GM15510 (cell line): ENCODE measurements at regions not wholly inside any gene's neighbourhood (a gene's known extent, or its start where the extent isn't known, plus 50 kb on each side); places are given as distances from the start of the nearest gene placed in this dataset.

Experiments used
- POLR2A ChIP-seq: IDR thresholded peaks from 3 replicates; pipeline ENCODE4 v1.6.1; 2011; ENCODE audit warnings: borderline replicate concordance; ENCODE audit not compliant: insufficient read length; ENCODE audit errors: extremely low read depth

- TF ChIP-seq POLR2A, result no peak
Measured at GRCh38 chr15:77857419-77857818, 220.1 kb downstream of the TBC1D2B start.

- no peak for TF ChIP-seq POLR2A
Measured at GRCh38 chr15:77856705-77857346, 220.7 kb downstream of the TBC1D2B start.

GRCh38 chr15:77855871-77856270 is 221.6 kb downstream of the TBC1D2B start:
- no peak for TF ChIP-seq POLR2A

GRCh38 chr15:77854980-77855379 is 222.3 kb upstream of the LINGO1 start:
- TF ChIP-seq POLR2A, result no peak

DNA sequence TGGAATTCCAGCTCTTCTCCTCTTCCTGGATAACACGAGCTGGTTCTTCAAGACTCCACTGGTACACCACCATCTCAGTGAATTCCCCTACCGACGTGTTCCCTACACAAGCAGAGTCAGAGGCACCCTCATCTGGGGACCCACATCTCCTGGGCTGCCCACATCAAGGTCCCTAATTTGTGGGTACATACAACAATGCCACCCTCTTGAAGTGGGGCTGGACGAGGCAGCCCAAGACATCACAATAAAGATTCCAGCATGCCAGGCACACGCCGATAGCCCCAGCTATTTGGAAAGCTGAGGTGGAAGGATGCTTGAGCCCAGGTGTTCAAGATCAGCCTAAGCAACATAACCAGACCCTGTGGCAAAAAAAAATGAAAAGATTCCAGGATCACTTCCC is 221.2 kb upstream of the LINGO1 start:
- no peak for TF ChIP-seq POLR2A

DNA sequence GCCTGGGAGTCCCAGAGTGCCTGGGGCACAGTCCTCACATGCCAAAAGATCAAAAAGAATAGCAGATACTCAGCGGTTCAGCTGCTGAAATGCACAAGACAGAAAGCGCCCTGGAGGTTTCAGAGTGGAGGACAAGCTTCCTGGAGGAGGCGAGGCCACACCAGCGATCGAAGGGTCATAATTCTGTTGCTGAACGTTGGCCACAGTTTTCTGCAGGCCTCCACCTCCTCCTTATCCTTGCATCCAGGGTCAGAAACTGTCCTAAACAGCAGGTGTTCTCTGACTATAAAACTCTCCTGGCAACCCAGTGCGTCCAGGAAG is 220.3 kb upstream of the LINGO1 start:
- TF ChIP-seq POLR2A, result no peak

- no peak for TF ChIP-seq POLR2A
Measured at GRCh38 chr15:77852241-77853007, 219.7 kb upstream of the LINGO1 start.

DNA sequence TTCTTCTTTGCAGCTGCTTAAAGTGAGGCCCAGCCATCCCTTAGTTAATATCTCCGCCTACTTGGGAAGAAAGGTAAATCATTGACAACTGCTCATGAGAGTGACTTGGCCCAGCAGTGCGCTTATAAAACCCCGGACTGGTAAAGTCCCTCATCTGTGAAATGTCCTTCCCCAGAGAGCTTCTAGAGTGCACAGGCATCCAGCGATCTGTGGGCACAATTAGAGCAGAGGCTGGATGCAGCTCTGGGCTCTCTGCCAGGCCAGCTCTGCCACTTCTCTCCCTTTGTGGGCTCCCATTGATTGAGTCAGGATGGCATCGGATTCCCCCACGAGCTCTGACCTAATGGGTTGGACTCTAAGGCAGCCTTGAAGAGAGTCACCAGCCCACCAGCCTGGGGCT is 219.0 kb upstream of the LINGO1 start:
- TF ChIP-seq POLR2A, result no peak

- TF ChIP-seq POLR2A, result no peak
Measured at GRCh38 chr15:77851086-77851485, 218.4 kb upstream of the LINGO1 start.

DNA sequence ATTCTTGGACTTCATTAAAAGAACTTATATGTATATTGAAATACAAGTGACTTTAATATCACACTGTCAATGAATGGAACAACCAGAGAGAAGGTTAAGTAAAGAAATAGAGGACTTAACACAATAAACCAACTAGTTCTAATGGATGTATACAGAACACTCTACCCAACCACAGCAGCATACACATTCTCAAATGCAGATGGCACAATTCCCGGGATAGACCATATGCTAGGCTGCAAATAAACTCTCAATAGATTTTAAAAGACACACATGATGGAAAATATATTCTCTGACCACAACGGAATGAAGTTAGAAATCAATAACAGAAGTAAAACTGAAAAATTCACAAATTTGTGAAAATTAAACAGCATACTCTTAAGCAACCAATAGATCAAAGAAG is 214.3 kb upstream of the LINGO1 start:
- TF ChIP-seq POLR2A, result no peak

DNA sequence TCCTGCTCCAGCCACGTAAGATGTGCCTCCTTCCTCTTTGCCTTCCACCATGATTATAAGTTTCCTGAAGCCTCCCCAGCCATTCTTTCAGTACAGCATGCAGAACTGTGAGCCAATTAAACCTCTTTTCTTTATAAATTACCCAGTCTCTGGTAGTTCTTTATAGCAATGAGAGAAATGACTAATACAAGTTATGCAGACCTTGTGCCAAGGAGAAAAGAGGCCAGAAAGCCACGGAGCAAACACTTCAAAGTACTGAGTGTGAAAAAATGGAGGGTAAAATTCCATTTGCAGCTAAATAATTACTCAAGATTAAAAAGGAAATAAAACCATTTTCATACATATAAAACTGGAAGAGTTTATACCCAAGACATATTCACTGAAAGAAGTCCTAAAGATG is 213.6 kb upstream of the LINGO1 start:
- no peak for TF ChIP-seq POLR2A

DNA sequence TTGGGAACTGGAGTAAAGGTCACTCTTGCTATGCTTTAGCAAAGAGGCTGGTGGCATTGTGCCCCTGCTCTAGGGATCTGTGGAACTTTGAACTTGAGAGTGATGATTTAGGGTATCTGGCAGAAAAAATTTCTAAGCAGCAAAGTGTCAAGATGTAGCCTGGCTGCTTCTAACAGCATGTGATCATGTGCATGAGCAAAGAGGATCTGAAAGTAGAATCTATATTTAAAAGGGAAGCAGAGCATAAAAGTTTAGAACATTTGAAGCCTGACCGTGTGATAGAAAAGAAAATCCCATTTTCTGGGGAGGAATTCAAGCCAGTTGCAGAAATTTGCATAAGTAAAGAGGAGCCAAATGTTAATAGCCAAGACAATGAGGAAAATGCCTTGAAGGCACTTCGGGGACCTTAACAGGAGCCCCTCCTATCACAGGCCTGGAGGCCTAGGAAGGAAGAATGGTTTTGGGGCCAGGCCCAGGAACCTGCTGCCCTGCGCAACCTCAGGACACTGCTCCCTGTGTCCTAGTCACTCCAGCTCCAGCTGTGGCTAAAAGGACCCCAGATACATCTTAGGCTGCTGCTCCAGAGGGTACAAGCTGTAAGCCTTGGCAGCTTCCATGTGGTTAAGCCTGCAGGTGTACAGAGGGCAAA is 212.2 kb upstream of the LINGO1 start:
- no peak for TF ChIP-seq POLR2A

- no peak for TF ChIP-seq POLR2A
Measured at GRCh38 chr15:77843546-77843945, 210.8 kb upstream of the LINGO1 start.

DNA sequence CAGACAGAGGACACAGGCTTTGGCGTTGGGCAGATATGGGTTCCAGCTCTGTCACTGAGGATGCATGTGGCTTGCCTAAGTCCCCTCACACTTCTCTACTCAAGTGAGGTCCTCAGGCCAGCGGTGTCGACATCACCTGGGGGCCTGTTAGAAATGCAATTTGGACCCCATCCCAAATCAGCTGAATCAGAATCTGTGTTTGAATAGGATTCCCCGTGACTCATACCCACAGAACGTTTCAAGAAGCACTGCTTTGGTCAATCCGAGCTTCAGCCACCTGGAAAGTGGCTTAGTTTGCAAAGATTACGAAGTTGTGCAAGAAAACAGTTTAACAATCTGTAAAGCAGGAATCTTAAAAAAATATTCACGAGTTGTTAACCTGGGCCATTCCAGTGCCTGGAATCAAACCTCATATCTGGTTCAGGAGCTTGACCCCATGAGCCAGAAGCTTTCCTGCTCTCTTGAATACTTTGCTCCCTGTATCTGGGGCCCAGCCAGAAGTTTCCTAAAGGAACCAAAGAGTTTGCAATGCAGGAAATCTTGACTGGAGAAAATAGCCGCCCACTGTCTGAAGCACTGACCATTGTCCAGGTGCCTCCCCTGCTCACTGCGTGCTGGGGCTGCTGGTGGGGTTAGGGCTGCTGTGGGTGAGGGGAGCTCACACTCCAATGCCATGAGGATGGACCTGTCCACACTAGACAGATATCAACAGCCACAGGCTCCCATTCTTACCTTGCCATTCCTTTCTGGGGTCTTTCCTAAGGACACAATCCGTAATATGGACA is 208.5 kb upstream of the LINGO1 start:
- no peak for TF ChIP-seq POLR2A
